ENCODE measurements at regions not wholly inside any gene's neighbourhood (a gene's known extent, or its start where the extent isn't known, plus 50 kb on each side); places are given as distances from the start of the nearest gene placed in this dataset.
A peak's percentile ranks its signal among the peaks of the same experiment; 100 is the strongest.

GRCh38 chr21:25149022-25149421, 458.3 kb downstream of the MRPL39 start:
- DNase-seq: no peak

DNA sequence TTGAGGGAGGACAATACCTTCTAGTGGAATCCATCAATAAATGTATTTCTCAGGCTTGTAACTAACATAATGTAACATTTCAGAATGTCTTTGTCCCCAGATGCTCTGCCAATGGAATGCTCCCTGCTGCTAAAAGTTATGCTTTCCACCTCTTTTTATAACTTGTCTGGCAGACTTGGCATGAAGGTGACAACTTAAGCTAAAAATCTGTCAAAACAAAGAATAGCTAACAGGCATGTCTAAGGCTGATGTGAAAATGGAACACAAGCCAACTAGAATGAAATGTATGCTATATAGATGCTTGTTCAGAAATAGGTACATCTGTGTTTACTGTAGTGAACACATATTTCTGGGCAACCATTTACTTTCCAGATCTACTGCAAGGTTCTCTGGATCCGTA, 467.9 kb downstream of the MRPL39 start:
- DNase-seq: no peak

DNA sequence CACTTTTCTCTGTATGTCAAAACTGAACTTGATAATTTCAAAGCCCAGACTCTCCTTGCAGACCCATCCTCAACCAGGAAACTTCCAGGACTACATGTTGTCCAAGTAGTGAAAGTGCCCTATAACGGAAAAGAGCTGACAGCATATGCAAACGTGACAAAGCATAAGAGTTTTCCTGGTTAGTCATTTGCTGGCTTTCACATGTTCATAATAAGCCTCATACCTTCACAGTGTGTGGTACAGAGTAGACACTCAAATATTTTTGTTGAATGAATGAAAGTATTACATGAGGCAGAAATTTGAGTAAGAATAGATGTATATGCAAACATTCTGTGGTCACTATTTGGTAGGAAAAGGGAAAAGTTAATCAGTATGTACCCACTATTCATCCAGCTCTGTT, 473.3 kb downstream of the MRPL39 start:
- peak in 1 of 3 donors; percentile 56 for DNase-seq

GRCh38 chr21:25127811-25128210, 479.5 kb downstream of the MRPL39 start:
- DNase-seq: no peak

DNA sequence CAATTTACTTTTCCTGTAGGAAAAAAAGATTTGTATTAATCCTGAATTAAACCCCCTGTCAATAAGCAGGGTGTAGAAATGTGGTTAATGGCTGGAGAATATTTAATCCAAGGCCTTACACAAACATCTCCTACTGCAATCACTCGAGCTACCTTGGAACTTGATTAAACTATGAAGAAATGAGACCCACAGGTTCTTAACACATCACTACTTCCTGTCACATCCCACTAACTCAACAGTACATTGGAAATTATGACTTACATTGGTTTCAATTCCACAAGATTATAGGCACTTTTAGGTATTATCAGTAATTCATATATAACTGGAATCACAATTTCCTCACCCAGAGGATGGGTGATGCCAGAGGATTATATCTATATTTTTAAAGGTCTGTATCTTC, 480.3 kb downstream of the MRPL39 start:
- no peak for DNase-seq

DNA sequence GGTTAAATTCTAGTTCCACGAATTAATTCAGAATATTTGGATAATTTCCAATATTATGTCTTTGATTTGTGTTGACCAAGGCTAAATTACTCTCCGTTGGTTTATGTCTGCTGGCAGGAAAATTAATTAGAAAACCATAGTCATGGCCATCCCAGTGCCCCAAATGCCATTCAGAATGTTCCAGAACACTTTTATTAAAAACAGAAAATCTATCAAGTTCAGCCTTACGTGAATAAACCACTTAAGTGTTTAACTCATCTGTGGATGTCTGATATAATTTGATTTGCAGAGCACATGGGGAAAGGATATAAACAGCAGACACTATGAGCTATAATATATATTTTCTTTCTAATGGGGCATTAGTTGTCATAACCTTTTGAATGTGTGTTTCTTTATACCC, 480.7 kb downstream of the MRPL39 start:
- DNase-seq: peak in 1 of 3 donors; percentile 3

DNA sequence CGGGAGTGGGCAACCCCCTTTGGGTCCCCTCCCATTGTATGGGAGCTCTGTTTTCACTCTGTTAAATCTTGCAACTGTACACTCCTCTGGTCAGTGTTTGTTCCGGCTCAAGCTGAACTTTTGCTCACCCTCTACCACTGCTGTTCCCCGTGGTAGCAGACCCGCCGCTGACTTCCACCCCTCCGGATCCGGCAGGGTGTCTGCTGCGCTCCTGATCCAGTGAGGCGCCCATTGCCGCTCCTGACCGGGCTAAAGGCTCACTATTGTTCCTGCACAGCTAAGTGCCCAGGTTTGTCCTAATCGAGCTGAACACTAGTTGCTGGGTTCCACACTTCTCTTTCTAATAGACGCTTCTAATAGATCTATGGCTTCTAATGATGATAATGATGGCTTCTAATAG, 488.6 kb downstream of the MRPL39 start:
- no peak for DNase-seq

GRCh38 chr21:25115021-25115420, 492.3 kb downstream of the MRPL39 start:
- peak in 1 of 3 donors; percentile 12 for DNase-seq

GRCh38 chr21:25107708-25108107, 499.6 kb downstream of the MRPL39 start:
- peak in 1 of 3 donors; percentile 83 for DNase-seq

DNA sequence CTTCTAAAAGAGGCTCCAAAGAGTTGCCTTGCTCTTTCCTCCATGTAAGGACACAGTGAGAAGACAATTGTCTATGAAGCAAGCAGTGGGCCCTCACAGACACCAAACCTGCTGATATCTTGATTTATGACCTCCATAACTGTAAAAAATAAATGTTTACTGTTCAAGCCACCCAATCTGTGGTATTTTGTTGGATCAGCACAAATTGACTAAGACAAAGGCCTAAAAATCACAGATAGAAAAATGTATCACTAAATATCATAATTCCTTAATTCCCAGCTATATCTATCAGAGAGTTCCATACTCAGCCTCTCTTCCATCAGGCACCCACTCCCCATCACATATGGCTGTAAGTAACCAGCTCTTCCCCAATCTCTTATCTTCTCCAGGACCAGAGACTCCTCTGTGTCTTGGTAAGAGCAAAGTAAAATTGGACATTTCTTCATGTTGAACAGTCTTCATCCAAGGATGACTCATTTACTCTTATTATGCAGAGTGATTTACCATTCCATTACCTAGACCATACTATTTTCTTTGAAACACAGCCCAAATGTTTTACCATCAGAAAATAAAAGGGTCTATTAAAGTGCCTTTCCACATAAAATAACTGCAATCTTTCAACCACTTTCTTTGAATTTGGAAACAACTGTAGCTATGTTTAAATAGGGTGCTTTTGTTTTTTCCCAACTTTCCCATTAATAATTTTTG, 503.6 kb downstream of the MRPL39 start:
- DNase-seq: peak in 1 of 3 donors; percentile 20

DNA sequence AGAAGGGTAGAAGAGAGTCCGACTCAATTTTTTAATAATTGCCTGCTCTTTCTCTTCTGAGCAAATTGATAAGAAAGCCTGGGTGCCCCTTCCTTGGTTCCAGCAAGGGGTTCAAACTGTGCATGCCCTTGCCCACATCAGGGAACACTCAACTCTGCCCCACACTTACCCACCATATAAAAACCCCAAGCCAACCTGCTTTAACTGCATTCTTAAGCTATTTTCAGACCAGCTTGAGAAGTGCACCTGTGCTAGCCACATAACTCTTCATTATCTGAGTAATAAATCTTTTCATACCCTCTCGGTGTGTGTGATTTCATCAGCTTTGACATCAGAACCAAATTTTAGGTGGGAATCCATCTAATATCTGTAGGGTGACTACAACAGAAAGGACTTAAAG, 509.6 kb downstream of the MRPL39 start:
- DNase-seq: no peak

GRCh38 chr21:25094695-25095094, 512.6 kb downstream of the MRPL39 start:
- DNase-seq: no peak

- no peak for DNase-seq
These were observed 514.8 kb downstream of the MRPL39 start for GRCh38 chr21:25092441-25093011.

DNA sequence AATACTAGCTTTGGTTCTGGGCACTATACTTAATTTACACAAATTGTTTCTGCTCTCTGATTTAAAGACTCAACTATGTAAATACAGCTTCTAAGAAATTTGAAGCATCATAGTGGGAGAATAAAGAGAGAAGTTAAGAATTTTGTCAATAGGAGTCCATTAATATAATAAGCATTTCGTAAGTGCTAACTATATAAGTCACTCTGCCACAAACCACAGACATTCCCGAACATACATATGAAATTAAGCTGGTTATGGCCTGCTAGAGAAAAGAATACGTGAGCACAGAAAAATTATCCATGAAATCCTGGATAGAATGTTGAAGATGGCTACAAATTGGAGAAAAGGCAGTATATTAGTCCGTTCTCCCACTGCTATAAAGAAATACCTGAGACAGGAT, 526.2 kb downstream of the MRPL39 start:
- DNase-seq: peak in 1 of 3 donors; percentile 63

GRCh38 chr21:25080661-25081060, 526.6 kb downstream of the MRPL39 start:
- peak in 1 of 3 donors; percentile 69 for DNase-seq

- peak; percentile 24 to 61 (median 42) for DNase-seq
These were observed 527.1 kb downstream of the MRPL39 start for GRCh38 chr21:25080141-25080540.

- DNase-seq: no peak
These were observed 528.2 kb downstream of the MRPL39 start for GRCh38 chr21:25079053-25079452.

DNA sequence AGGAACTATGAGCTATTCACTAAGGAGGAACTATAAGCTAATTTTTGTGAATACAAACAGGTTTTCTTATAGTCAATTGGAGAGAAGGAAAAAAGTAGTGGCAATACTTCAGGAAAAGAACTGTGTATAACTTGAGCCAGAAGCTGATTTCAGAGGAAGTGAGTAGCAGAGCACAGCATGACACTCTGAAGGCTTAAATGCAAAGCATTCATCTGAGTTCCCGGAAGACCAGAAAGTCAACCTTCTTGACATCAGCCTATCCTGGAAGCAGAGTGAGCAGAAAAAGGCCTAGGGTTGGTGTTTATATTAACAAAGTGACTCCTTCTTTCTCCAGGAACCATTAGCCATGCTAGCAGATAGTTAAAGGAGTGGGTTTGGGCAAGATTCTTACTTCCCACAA, 545.2 kb downstream of the MRPL39 start:
- DNase-seq: peak in 1 of 3 donors; percentile 2

- no peak for DNase-seq
These were observed 552.6 kb downstream of the MRPL39 start for GRCh38 chr21:25054689-25055088.

DNA sequence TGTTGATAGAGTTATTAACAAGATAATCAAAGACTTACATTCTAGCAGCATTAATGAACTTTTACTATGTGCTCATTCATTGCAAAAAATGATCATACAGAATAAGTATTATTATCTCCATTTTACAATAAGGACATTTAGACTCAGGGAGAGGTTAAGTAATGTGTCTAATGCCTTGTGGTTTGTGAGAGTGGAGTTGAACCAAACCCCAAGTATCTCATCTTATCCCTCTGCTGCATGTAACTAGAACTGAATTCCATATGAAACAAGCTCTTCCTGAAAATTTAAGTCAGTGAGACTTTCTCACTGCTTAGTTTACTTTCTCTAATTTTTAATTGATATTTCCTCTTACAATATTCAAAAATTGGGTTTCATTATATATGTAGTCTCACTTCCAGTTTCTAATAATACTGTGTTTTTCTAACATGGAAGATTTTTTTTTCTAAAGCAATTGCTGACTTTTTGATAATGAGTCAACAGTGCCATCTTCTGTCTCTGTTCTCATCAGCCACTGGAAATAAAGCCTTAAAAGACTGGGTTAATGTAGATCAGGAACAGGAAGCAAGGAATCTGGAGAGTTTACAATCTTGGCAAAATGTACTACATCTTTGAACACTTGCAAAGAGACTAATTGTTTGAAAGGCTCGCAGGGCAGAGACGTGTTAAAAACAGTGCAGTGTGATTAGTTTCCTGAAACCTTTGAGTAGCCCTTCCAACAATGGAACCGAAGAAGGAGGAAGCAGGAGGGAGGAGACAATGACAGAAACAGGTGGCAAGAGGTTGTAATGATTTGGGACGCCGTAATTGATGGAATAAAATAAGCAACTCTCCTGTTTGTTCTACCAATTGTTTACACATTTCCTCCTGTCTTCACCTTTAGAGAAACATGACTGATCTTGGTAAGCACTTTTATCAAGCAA, 567.6 kb downstream of the MRPL39 start:
- DNase-seq: peak; percentile 49 to 74 (median 55)

DNA sequence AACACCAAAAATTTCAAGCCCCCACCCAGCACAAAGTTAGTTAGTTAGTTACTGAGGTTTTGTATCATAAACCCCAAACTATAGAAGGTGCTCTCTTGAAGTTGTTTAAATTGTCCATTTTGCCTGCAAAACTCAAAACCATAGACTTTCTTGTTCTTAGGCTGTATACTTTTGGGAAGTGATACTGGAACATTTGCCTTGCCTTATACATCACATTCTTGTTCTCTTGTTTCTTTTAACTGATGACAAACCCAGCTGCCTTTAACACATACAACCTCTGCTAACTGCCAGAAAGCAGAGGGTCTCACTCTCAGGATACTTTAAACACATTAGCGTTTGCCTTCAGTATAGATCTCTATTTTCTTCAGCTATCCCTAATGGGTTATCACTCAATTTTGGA, 570.5 kb downstream of the MRPL39 start:
- DNase-seq: no peak

DNA sequence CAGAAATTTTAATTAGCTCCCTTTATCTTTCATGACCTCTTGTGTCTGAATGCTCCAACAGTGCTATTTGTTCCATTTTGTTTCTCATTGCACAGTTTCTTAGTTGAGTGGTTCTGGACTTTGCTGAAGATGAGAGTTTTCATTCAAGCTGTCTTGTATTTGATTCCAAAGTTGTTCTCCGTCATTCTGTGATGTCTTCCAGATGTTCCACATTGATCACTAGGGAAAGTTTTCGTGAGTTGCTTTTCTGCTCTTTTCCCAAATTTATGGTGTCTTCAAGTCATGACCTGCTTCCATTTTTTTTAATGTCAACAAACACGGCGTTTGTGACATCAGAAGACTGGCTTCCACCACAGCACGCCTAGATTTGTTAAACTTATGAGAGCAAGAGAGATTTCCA, 575.5 kb downstream of the MRPL39 start:
- peak; percentile 40 to 74 (median 55) for DNase-seq

GRCh38 chr21:25029580-25029979, 577.7 kb downstream of the MRPL39 start:
- no peak for DNase-seq

Data from muscle of back (tissue), 3 donors.